ENCODE measurements at regions not wholly inside any gene's neighbourhood (a gene's known extent, or its start where the extent isn't known, plus 50 kb on each side); places are given as distances from the start of the nearest gene placed in this dataset.
"Not testable (repeated sequence)": the region's sequence is repeated elsewhere in the genome, so short reads cannot be mapped to it uniquely, and the experiment has no call there.

GRCh38 chr13:44833139-44833538, 156.1 kb downstream of the NUFIP1 start:
- Histone ChIP-seq H3K27me3 (no peaks in the 10 kb centered on the region), H3K27ac (peak overlapping the region in 1 of 4 donors; percentile 3), H3K4me3 (no peak overlapping the region), H3K4me1 (peaks cover 5 to 13% of the 10 kb centered on the region in 2 donors), H3K36me3 (no peaks in the 10 kb centered on the region), H3K9me3 (no peaks in the 10 kb centered on the region)
- TF ChIP-seq, protein P1, sequence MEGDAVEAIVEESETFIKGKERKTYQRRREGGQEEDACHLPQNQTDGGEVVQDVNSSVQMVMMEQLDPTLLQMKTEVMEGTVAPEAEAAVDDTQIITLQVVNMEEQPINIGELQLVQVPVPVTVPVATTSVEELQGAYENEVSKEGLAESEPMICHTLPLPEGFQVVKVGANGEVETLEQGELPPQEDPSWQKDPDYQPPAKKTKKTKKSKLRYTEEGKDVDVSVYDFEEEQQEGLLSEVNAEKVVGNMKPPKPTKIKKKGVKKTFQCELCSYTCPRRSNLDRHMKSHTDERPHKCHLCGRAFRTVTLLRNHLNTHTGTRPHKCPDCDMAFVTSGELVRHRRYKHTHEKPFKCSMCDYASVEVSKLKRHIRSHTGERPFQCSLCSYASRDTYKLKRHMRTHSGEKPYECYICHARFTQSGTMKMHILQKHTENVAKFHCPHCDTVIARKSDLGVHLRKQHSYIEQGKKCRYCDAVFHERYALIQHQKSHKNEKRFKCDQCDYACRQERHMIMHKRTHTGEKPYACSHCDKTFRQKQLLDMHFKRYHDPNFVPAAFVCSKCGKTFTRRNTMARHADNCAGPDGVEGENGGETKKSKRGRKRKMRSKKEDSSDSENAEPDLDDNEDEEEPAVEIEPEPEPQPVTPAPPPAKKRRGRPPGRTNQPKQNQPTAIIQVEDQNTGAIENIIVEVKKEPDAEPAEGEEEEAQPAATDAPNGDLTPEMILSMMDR (IDR thresholded peaks at IDR 0.05 in 4 of 5, conservative IDR thresholded peaks at IDR 0.05 in 1 of 5): no peak
- TF ChIP-seq POLR2A (IDR thresholded peaks at IDR 0.05): no peak
- in situ Hi-C loops (cut with MboI; ENCODE audit: low sequenced_read_pairs in 4 of 4) (no loop called here), intact Hi-C loops (cut with DNase I; ENCODE audit: low total_unique reads) (no loop called here)
- DNase-seq (no peak), ATAC-seq (no peak)

DNA sequence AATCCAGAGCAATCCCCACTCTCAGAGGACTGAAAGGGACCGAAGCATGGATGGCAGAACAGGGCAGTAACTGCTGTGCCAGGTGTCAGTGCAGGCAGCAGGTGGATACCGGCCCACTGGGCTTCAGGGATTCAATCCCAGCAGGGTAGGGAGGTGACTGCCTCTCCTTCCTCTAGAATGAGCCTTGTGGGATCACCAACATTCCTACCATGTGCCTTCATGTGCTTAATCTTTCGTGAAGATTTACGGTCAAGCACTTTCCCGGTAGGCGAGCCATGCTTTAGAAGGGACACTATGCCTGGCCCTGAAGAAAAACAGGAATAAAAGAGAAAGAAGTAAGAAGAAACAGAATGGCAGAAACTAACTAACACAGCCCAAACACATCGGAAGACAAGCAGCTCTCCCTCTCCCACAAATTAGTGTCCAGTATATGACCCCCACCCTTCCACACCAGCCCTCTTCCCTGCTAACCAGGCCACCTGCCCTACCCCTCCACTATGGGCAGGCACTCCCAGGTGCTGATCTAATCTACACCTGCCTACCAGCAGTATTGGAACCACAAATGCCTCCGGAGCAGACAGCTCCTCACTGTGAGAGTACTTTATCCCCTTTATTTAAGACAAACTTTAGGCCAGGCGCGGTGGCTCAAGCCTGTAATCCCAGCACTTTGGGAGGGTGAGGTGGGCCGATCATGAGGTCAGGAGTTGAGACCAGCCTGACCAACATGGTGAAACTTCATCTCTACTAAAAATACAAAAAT, 162.5 kb downstream of the NUFIP1 start:
- TF ChIP-seq, protein P1 (IDR thresholded peaks at IDR 0.05 in 4 of 5, conservative IDR thresholded peaks at IDR 0.05 in 1 of 5): no peak
- no peak for TF ChIP-seq POLR2A (IDR thresholded peaks at IDR 0.05)

DNA sequence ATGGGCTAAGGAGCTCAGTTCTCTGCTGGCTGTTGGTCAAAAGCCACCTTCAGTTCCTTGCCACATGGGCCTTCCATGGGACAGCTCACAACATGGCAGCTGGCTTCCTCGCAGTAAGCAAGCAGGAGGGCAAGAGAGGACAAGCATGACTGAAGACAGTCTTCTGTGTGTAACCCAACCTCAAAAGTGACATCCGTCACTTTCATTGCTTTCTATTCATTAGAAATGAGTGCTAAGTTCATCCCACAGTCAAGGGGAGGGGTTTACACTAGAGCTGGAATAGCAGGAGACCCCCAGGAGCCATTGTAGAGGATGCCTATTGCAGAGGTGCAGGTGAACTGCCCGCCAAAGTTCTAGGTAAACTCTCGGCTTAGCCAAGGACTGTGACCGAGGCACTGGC, 163.3 kb downstream of the NUFIP1 start:
- ATAC-seq: no peak
- Histone ChIP-seq H3K36me3 (no peaks in the 10 kb centered on the region), H3K27ac (no peak overlapping the region), H3K27me3 (no peaks in the 10 kb centered on the region), H3K4me1 (no peaks in the 10 kb centered on the region), H3K4me3 (no peak overlapping the region), H3K9me3 (no peaks in the 10 kb centered on the region)
- in situ Hi-C loops (cut with MboI; ENCODE audit: low sequenced_read_pairs in 4 of 4) (no loop called here), intact Hi-C loops (cut with DNase I; ENCODE audit: low total_unique reads) (no loop called here)
- DNase-seq: no peak
- no peak for TF ChIP-seq POLR2A (IDR thresholded peaks at IDR 0.05)
- TF ChIP-seq, protein P1 (IDR thresholded peaks at IDR 0.05 in 4 of 5, conservative IDR thresholded peaks at IDR 0.05 in 1 of 5): no peak

More for the DNA sequence above, 162.5 kb downstream of the NUFIP1 start:
- intact Hi-C loops (cut with DNase I; ENCODE audit: low total_unique reads) (no loop called here), in situ Hi-C loops (cut with MboI; ENCODE audit: low sequenced_read_pairs in 4 of 4) (no loop called here)
- no peaks in the 10 kb centered on the region for H3K9me3 ChIP-seq
- ATAC-seq (no peak), DNase-seq (no peak)
- H3K27ac ChIP-seq: no peak overlapping the region
- no peaks in the 10 kb centered on the region for H3K4me1 ChIP-seq
- H3K27me3 ChIP-seq: no peaks in the 10 kb centered on the region
- no peak overlapping the region for H3K4me3 ChIP-seq
- no peaks in the 10 kb centered on the region for H3K36me3 ChIP-seq

- in situ Hi-C loops (cut with MboI; ENCODE audit: low sequenced_read_pairs in 4 of 4); H3K27me3 ChIP-seq; DNase-seq; H3K4me1 ChIP-seq; intact Hi-C loops (cut with DNase I; ENCODE audit: low total_unique reads); H3K9me3 ChIP-seq; H3K27ac ChIP-seq; H3K36me3 ChIP-seq; H3K4me3 ChIP-seq; ATAC-seq: not testable (repeated sequence)
Observed at GRCh38 chr13:44823555-44823954, 165.7 kb downstream of the NUFIP1 start.

GRCh38 chr13:44822291-44822690, 167.0 kb downstream of the NUFIP1 start:
- Histone ChIP-seq H3K9me3 (no peaks in the 10 kb centered on the region), H3K4me3 (no peak overlapping the region), H3K27ac (no peak overlapping the region), H3K4me1 (no peaks in the 10 kb centered on the region), H3K27me3 (no peaks in the 10 kb centered on the region), H3K36me3 (no peaks in the 10 kb centered on the region)
- DNase-seq: no peak
- in situ Hi-C loops (cut with MboI; ENCODE audit: low sequenced_read_pairs in 4 of 4): no loop called here
- no peak for TF ChIP-seq POLR2A (IDR thresholded peaks at IDR 0.05)
- TF ChIP-seq, protein P1 (IDR thresholded peaks at IDR 0.05 in 4 of 5, conservative IDR thresholded peaks at IDR 0.05 in 1 of 5): no peak
- intact Hi-C loops (cut with DNase I; ENCODE audit: low total_unique reads): no loop called here
- ATAC-seq: no peak
